Endothelial cell of umbilical vein (primary cell): ENCODE measurements at regions not wholly inside any gene's neighbourhood (a gene's known extent, or its start where the extent isn't known, plus 50 kb on each side); places are given as distances from the start of the nearest gene placed in this dataset.

Experiments
- BruUV-seq: library from RNA; stranded (reverse); fragments of 400-500 nt; replicated peaks from 2 replicates; lab custom pipeline; 2021; lab: Mats Ljungman, UMichigan
- CTCF ChIA-PET: fragments of 300-600, 350-600 bp; sonication (Branson Sonifier 250); formaldehyde crosslinking; loops from one replicate; lab custom pipeline; 2021; ENCODE audit warnings: antibody characterized with exemption, inconsistent platforms; lab: Charles Lee
- POLR2A ChIA-PET: fragments of 300-600, 350-600 bp; sonication (Branson Sonifier 250); formaldehyde crosslinking; loops from one replicate; lab custom pipeline; 2021; ENCODE audit warnings: antibody characterized with exemption, inconsistent platforms; lab: Charles Lee
- DNase-seq: peaks from one replicate; pipeline ENCODE4 v3.0.0-alpha.2; 2011; ENCODE audit warnings: low read depth, low spot score
- FAIRE-seq: peaks from 2 replicates; lab custom pipeline; 2011; peaks lifted over from hg19 to GRCh38; lab: Jason Lieb, UNC
- H2AFZ ChIP-seq: 2 replicates; pipeline ENCODE4 v1.6.0; 2012; ENCODE audit warnings: low read depth, low read length, control low read depth, inconsistent platforms
- H3K27ac ChIP-seq: 2 replicates; pipeline ENCODE4 v1.5.1; 2011; ENCODE audit warnings: low read depth, mild to moderate bottlenecking, control low read depth, low read length, moderate library complexity; ENCODE audit not compliant: insufficient read depth
- H3K27me3 ChIP-seq, 2 experiments: 2 replicates each; pipeline versions ENCODE4 v1.6.0 to v1.6.1; 2011; ENCODE audit warnings: low read length in 2 of 2, mixed read lengths in 1 of 2; ENCODE audit not compliant: control insufficient read depth in 2 of 2, insufficient read depth in 2 of 2
- H3K36me3 ChIP-seq, 2 experiments: 2 replicates in 1 of 2; 3 replicates in 1 of 2; pipeline ENCODE4 v1.5.1; 2011; ENCODE audit warnings: low read length in 2 of 2, mild to moderate bottlenecking in 1 of 2, moderate library complexity in 1 of 2; ENCODE audit not compliant: control insufficient read depth in 2 of 2, insufficient read depth in 2 of 2; ENCODE audit errors: extremely low read depth in 1 of 2
- H3K4me1 ChIP-seq: 3 replicates; pipeline ENCODE4 v1.5.1; 2011; ENCODE audit warnings: mild to moderate bottlenecking, low read length; ENCODE audit not compliant: control insufficient read depth, insufficient read depth; ENCODE audit errors: extremely low read depth
- H3K4me2 ChIP-seq: 2 replicates; pipeline ENCODE4 v1.6.1; 2011; ENCODE audit warnings: low read length, control low read depth, mixed read lengths; ENCODE audit not compliant: insufficient read depth
- H3K4me3 ChIP-seq, 3 experiments: fragments of 200-600 bp in 1 of 3; sonication (generic), shearing (Covaris generic) in 1 of 3; replicated peaks in 1 of 3; 2 replicates each; pipeline ENCODE4 v1.5.1; 2011 to 2016; ENCODE audit warnings: control low read depth in 3 of 3, low read length in 3 of 3, mild to moderate bottlenecking in 2 of 3, inconsistent platforms in 1 of 3, low read depth in 1 of 3, moderate library complexity in 1 of 3; ENCODE audit not compliant: insufficient read depth in 1 of 3
- H3K79me2 ChIP-seq: 2 replicates; pipeline ENCODE4 v1.6.0; 2012; ENCODE audit warnings: low read length, inconsistent platforms; ENCODE audit not compliant: control insufficient read depth, insufficient read depth
- H3K9ac ChIP-seq: replicated peaks from 2 replicates; pipeline ENCODE3; 2011; ENCODE audit warnings: low read length, control low read depth; ENCODE audit not compliant: insufficient read depth; ENCODE audit errors: extremely low read depth
- H3K9me1 ChIP-seq: replicated peaks from 3 replicates; pipeline ENCODE4 v1.6.0; 2011; ENCODE audit warnings: mild to moderate bottlenecking, low read length; ENCODE audit not compliant: control insufficient read depth, insufficient read depth; ENCODE audit errors: extremely low read depth
- H3K9me3 ChIP-seq: replicated peaks from 2 replicates; pipeline ENCODE4 v1.5.1; 2012; ENCODE audit warnings: low read length, inconsistent platforms; ENCODE audit not compliant: control insufficient read depth, insufficient read depth
- H4K20me1 ChIP-seq: replicated peaks from 2 replicates; pipeline ENCODE3; 2011; ENCODE audit warnings: mild to moderate bottlenecking, low read length; ENCODE audit not compliant: control insufficient read depth, insufficient read depth; ENCODE audit errors: extremely low read depth
- EZH2 ChIP-seq: IDR thresholded peaks from 2 replicates; pipeline ENCODE4 v1.6.1; 2012; ENCODE audit warnings: borderline replicate concordance, low read depth, mild to moderate bottlenecking, moderate library complexity, low read length, inconsistent platforms; ENCODE audit not compliant: severe bottlenecking
- FOS ChIP-seq: IDR thresholded peaks from 2 replicates; pipeline ENCODE4 v1.6.1; 2011; ENCODE audit warnings: mild to moderate bottlenecking, low read length, moderate library complexity, borderline replicate concordance; ENCODE audit not compliant: insufficient read depth
- GATA2 ChIP-seq: IDR thresholded peaks from 2 replicates; pipeline ENCODE4 v1.7.0; 2011; ENCODE audit warnings: low read depth, mild to moderate bottlenecking, moderate library complexity, mixed read lengths, low read length; ENCODE audit not compliant: insufficient read length, insufficient read depth
- JUN ChIP-seq: IDR thresholded peaks from 2 replicates; pipeline ENCODE4 v1.6.1; 2011; ENCODE audit warnings: borderline replicate concordance, low read depth; ENCODE audit not compliant: insufficient read length, insufficient read depth
- MYC ChIP-seq: IDR thresholded peaks from one replicate; pipeline ENCODE4 v1.6.1; 2011; ENCODE audit warnings: mild to moderate bottlenecking, low read depth, low read length
- POLR2A ChIP-seq: IDR thresholded peaks from 2 replicates; pipeline ENCODE4 v1.6.1; 2012; ENCODE audit warnings: low read depth, mild to moderate bottlenecking, control low read depth, low read length
- POLR2AphosphoS5 ChIP-seq: IDR thresholded peaks from 2 replicates; pipeline ENCODE4 v1.6.1; 2012; ENCODE audit warnings: low read depth, mild to moderate bottlenecking, control low read depth, low read length, moderate library complexity; ENCODE audit not compliant: insufficient read depth
- dilution Hi-C: fragments of 300-500 bp; cut with MboI; formaldehyde crosslinking; loops from one replicate; pipeline ENCODE4 v1.15.0; 2019; ENCODE audit warnings: low sequenced_read_pairs; ENCODE audit not compliant: extremely low pct_ligation_motif_present
- intact Hi-C: fragments of 100-400 bp; cut with micrococcal nuclease; formaldehyde crosslinking; loops from one replicate; pipeline ENCODE4 v1.10.0; 2022
- TF ChIP-seq, protein P1 (sequence below): IDR thresholded peaks from 2 replicates; pipeline ENCODE4 v1.6.1; 2011; ENCODE audit not compliant: insufficient read depth, insufficient read length
- TF ChIP-seq, protein P2 (sequence below), 2 donors: IDR thresholded peaks; 1 replicate in 1 of 2; 2 replicates in 1 of 2; pipeline ENCODE4 v1.5.1; 2011; ENCODE audit warnings: low read length in 2 of 2, mild to moderate bottlenecking in 2 of 2, moderate library complexity in 2 of 2, control low read depth in 1 of 2, inconsistent platforms in 1 of 2, low read depth in 1 of 2; ENCODE audit not compliant: insufficient read depth in 1 of 2; ENCODE audit errors: extremely low read depth in 1 of 2

GRCh38 chr14:65206448-65207096 lies 104.3 kb upstream of the MAX start:
- intact Hi-C loops (no loop called here), dilution Hi-C loops (no loop called here)
- Histone ChIP-seq H2AFZ (no peak overlapping the region), H3K9ac (no peak overlapping the region), H3K36me3 (no peaks in the 10 kb centered on the region), H3K9me1 (no peaks in the 10 kb centered on the region), H3K79me2 (no peaks in the 10 kb centered on the region), H4K20me1 (no peaks in the 10 kb centered on the region), H3K9me3 (no peaks in the 10 kb centered on the region), H3K27me3 (no peaks in the 10 kb centered on the region), H3K4me1 (peaks cover 19% of the 10 kb centered on the region), H3K27ac (no peak overlapping the region), H3K4me2 (no peak overlapping the region), H3K4me3 (no peak overlapping the region)
- FAIRE-seq (no peak), DNase-seq (no peak)
- TF ChIP-seq FOS (peak; percentile 37), POLR2A (no peak)
- TF ChIP-seq, protein P1, sequence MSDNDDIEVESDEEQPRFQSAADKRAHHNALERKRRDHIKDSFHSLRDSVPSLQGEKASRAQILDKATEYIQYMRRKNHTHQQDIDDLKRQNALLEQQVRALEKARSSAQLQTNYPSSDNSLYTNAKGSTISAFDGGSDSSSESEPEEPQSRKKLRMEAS, result no peak
- BruUV-seq, result no TSS peak
- POLR2A ChIA-PET, result no interaction called here
- CTCF ChIA-PET, result no interaction called here

- no peaks in the 10 kb centered on the region for H3K36me3 ChIP-seq
- no peaks in the 10 kb centered on the region for H3K27me3 ChIP-seq
- H3K9ac ChIP-seq, result no peak overlapping the region
- no peak overlapping the region for H3K4me3 ChIP-seq
- TF ChIP-seq FOS (no peak), EZH2 (no peak), MYC (no peak), POLR2AphosphoS5 (no peak), GATA2 (no peak), POLR2A (no peak), JUN (no peak)
- TF ChIP-seq, protein P2, sequence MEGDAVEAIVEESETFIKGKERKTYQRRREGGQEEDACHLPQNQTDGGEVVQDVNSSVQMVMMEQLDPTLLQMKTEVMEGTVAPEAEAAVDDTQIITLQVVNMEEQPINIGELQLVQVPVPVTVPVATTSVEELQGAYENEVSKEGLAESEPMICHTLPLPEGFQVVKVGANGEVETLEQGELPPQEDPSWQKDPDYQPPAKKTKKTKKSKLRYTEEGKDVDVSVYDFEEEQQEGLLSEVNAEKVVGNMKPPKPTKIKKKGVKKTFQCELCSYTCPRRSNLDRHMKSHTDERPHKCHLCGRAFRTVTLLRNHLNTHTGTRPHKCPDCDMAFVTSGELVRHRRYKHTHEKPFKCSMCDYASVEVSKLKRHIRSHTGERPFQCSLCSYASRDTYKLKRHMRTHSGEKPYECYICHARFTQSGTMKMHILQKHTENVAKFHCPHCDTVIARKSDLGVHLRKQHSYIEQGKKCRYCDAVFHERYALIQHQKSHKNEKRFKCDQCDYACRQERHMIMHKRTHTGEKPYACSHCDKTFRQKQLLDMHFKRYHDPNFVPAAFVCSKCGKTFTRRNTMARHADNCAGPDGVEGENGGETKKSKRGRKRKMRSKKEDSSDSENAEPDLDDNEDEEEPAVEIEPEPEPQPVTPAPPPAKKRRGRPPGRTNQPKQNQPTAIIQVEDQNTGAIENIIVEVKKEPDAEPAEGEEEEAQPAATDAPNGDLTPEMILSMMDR (IDR thresholded peaks at IDR 0.05; ENCODE audit: extremely low read depth in 1 of 2, insufficient read depth in 1 of 2, low read depth in 1 of 2, low read length in 2 of 2), result no peak
- TF ChIP-seq, protein P1, result no peak
- FAIRE-seq (no peak), DNase-seq (no peak)
- H3K4me1 ChIP-seq, result peaks cover 21% of the 10 kb centered on the region
- intact Hi-C loops (no loop called here), dilution Hi-C loops (no loop called here)
- ChIA-PET POLR2A (no interaction called here), CTCF (no interaction called here)
- H2AFZ ChIP-seq, result no peak overlapping the region
- no peaks in the 10 kb centered on the region for H4K20me1 ChIP-seq
- no TSS peak for BruUV-seq
- H3K9me1 ChIP-seq, result no peaks in the 10 kb centered on the region
- H3K27ac ChIP-seq, result no peak overlapping the region
- no peaks in the 10 kb centered on the region for H3K9me3 ChIP-seq
- no peaks in the 10 kb centered on the region for H3K79me2 ChIP-seq
- H3K4me2 ChIP-seq, result no peak overlapping the region
Observed at GRCh38 chr14:65208548-65208947, 106.2 kb upstream of the MAX start.
